ENCODE measurements at regions not wholly inside any gene's neighbourhood (a gene's known extent, or its start where the extent isn't known, plus 50 kb on each side); places are given as distances from the start of the nearest gene placed in this dataset.

- BruUV-seq (replicated peaks): no TSS peak
- Histone ChIP-seq H2AFZ (ENCODE audit: low read depth, low read length) (no peak overlapping the region), H3K4me1 (ENCODE audit: control insufficient read depth, extremely low read depth, insufficient read depth, low read length) (no peaks in the 10 kb centered on the region), H3K9me1 (replicated peaks; ENCODE audit: control insufficient read depth, extremely low read depth, insufficient read depth, low read length) (no peaks in the 10 kb centered on the region), H3K9me3 (replicated peaks; ENCODE audit: control insufficient read depth, insufficient read depth, low read length) (no peaks in the 10 kb centered on the region), H3K4me2 (ENCODE audit: insufficient read depth, low read length) (no peak overlapping the region), H3K79me2 (ENCODE audit: control insufficient read depth, insufficient read depth, low read length) (no peaks in the 10 kb centered on the region), H3K36me3 (ENCODE audit: control insufficient read depth in 2 of 2, extremely low read depth in 1 of 2, insufficient read depth in 2 of 2, low read length in 2 of 2) (no peaks in the 10 kb centered on the region), H3K27ac (ENCODE audit: insufficient read depth, low read depth, low read length) (no peak overlapping the region), H3K4me3 (replicated peaks in 1 of 3; ENCODE audit: insufficient read depth in 1 of 3, low read depth in 1 of 3, low read length in 3 of 3) (no peak overlapping the region), H3K27me3 (ENCODE audit: control insufficient read depth in 2 of 2, insufficient read depth in 2 of 2, low read length in 2 of 2) (no peaks in the 10 kb centered on the region), H4K20me1 (replicated peaks; ENCODE audit: control insufficient read depth, extremely low read depth, insufficient read depth, low read length) (no peaks in the 10 kb centered on the region), H3K9ac (replicated peaks; ENCODE audit: extremely low read depth, insufficient read depth, low read length) (no peak overlapping the region)
- dilution Hi-C loops (cut with MboI; ENCODE audit: extremely low pct_ligation_motif_present, low sequenced_read_pairs): no loop called here
- CTCF ChIA-PET: no interaction called here
- TF ChIP-seq GATA2 (IDR thresholded peaks at IDR 0.05; ENCODE audit: insufficient read depth, insufficient read length, low read depth, low read length) (no peak), JUN (IDR thresholded peaks at IDR 0.05; ENCODE audit: borderline replicate concordance, insufficient read depth, insufficient read length, low read depth) (no peak), FOS (IDR thresholded peaks at IDR 0.05; ENCODE audit: borderline replicate concordance, insufficient read depth, low read length) (no peak), MAX (IDR thresholded peaks at IDR 0.05; ENCODE audit: insufficient read depth, insufficient read length) (no peak), POLR2AphosphoS5 (IDR thresholded peaks at IDR 0.05; ENCODE audit: insufficient read depth, low read depth, low read length) (no peak), POLR2A (IDR thresholded peaks at IDR 0.05; ENCODE audit: low read depth, low read length) (no peak), EZH2 (IDR thresholded peaks at IDR 0.05; ENCODE audit: borderline replicate concordance, low read depth, low read length, severe bottlenecking) (no peak), CTCF (IDR thresholded peaks at IDR 0.05; ENCODE audit: extremely low read depth in 1 of 2, insufficient read depth in 1 of 2, low read depth in 1 of 2, low read length in 2 of 2) (no peak), MYC (IDR thresholded peaks at IDR 0.05; ENCODE audit: low read depth, low read length) (no peak)
- POLR2A ChIA-PET: no interaction called here
- FAIRE-seq (no peak), DNase-seq (ENCODE audit: low read depth, low spot score) (no peak)
- intact Hi-C loops (cut with micrococcal nuclease): no loop called here
Observed at GRCh38 chr6:90450268-90450953, 136.5 kb downstream of the MAP3K7 start.

All from endothelial cell of umbilical vein (primary cell).